ENCODE measurements at regions not wholly inside any gene's neighbourhood (a gene's known extent, or its start where the extent isn't known, plus 50 kb on each side); places are given as distances from the start of the nearest gene placed in this dataset.

DNA sequence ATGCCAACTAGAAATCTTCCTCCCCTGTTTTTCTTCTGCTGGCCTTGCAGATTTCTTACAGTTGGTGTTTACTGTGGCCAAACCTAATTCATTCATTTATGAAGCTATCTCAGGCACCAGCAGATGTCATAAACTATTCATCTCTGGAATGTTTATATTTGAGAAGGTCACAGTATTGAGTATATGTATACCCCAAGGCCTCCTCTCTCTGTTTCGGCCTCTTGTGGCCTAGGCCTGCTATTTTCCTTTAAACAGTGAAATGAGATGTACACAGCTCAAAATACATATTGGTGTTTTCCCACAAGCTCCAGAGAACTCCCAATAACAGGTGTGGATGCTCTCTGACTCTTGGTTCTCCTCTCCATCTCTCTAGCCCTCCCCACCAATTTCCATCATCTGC, 520.7 kb upstream of the CAMK1G start:
- DNase-seq (ENCODE audit: low spot score, unreplicated experiment), result no peak
- Mint-ChIP-seq H3K36me3 (ENCODE audit: insufficient read depth) (no peaks in the 10 kb centered on the region), H3K4me1 (ENCODE audit: low read depth) (peaks cover 2% of the 10 kb centered on the region), H3K9me3 (ENCODE audit: low read depth) (no peaks in the 10 kb centered on the region), H3K27ac (no peak overlapping the region), H3K4me3 (ENCODE audit: low read depth) (no peak overlapping the region), H3K27me3 (no peaks in the 10 kb centered on the region)
- TF ChIP-seq, protein P1, sequence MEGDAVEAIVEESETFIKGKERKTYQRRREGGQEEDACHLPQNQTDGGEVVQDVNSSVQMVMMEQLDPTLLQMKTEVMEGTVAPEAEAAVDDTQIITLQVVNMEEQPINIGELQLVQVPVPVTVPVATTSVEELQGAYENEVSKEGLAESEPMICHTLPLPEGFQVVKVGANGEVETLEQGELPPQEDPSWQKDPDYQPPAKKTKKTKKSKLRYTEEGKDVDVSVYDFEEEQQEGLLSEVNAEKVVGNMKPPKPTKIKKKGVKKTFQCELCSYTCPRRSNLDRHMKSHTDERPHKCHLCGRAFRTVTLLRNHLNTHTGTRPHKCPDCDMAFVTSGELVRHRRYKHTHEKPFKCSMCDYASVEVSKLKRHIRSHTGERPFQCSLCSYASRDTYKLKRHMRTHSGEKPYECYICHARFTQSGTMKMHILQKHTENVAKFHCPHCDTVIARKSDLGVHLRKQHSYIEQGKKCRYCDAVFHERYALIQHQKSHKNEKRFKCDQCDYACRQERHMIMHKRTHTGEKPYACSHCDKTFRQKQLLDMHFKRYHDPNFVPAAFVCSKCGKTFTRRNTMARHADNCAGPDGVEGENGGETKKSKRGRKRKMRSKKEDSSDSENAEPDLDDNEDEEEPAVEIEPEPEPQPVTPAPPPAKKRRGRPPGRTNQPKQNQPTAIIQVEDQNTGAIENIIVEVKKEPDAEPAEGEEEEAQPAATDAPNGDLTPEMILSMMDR (IDR thresholded peaks at IDR 0.05; ENCODE audit: unreplicated experiment), result no peak

DNA sequence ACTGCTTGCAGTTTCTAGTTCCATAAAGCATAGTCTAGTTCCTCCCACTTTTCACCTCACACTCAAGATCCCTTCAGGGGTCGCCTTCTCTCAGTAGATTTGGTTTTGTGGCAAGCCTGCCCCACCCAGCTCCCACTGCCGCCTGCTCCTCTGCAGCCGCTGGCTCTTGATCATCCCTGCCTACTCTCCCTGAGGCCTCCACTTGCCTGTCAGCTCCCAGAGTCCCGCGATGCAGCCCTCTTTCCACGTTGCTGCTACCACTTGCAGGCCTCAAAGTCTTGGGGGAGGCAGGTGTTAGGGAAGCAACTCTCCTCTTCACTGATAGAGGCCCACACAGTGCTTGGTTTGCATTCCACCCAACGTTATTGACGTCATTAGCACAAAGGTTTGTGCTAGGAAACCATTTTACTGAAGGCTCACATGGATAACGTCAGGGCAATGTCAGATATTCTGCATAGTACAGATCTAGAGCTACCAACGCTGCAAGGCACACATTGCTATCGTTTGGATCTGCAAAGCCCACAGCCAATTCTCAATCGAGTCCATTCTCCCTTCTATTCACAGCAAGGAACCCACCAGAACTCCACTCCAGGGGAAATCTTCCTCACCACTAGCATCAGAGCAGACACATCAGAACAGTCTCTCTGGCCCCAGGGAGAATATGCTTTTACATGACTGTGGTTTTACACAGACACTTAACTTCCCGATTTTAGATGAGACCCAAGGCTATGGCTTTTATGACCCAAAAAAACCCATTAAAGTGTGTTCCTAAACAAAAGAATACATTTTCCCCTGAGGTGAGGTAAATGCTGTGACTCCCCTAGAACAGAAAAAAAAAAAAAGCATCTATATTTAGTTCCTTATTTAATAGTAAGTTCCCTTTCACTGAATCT, 519.5 kb upstream of the CAMK1G start:
- TF ChIP-seq, protein P1 (IDR thresholded peaks at IDR 0.05; ENCODE audit: unreplicated experiment), result no peak
- Mint-ChIP-seq H3K36me3 (ENCODE audit: insufficient read depth) (no peaks in the 10 kb centered on the region), H3K4me3 (ENCODE audit: low read depth) (no peak overlapping the region), H3K27ac (no peak overlapping the region), H3K4me1 (ENCODE audit: low read depth) (peaks cover 2% of the 10 kb centered on the region), H3K9me3 (ENCODE audit: low read depth) (no peaks in the 10 kb centered on the region), H3K27me3 (no peaks in the 10 kb centered on the region)
- no peak for DNase-seq (ENCODE audit: low spot score, unreplicated experiment)

DNA sequence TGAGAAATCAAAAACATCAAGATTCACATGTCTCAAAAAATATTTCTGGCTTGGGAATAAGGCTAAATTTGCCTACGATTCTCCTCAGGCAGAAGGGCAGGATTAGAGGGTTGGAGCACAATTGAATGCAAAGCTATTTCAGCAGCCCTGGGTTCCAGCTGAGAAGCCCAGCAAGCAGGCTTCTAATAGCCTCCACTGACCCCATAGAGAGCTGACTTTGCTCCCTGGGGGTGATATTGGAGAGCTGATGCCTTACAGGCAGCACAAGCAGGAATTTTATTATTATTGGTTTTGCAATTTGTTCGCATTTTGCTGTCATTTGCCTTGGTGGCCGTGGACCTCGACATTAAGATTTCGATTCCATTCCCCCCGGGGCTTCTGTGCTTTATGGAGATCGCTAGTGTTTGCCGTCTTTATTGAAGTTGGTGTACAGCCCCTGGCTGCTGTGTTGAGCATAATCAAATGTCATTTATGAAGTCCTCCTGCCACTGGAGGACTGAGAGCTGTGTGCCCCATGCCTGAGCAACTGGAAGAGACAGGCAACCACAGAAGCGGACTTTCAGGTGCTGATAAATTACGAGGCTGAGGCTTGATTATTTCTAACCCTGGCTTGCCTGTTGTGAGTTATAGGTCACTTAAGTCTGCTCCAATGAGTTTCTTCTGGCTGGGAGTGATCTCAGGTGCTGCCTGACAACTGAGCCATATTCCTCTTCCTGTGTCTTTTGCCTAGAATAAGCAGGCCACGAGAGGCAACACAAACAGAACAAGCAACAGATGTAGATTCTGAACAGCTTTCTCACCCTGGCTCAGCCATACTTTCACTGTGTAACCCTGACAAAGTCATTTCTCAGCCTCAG, 518.4 kb upstream of the CAMK1G start:
- Mint-ChIP-seq H3K4me1 (ENCODE audit: low read depth) (peaks cover 2% of the 10 kb centered on the region), H3K27me3 (no peaks in the 10 kb centered on the region), H3K36me3 (ENCODE audit: insufficient read depth) (no peaks in the 10 kb centered on the region), H3K9me3 (ENCODE audit: low read depth) (no peaks in the 10 kb centered on the region), H3K4me3 (ENCODE audit: low read depth) (no peak overlapping the region), H3K27ac (no peak overlapping the region)
- TF ChIP-seq, protein P1 (IDR thresholded peaks at IDR 0.05; ENCODE audit: unreplicated experiment), result no peak
- no peak for DNase-seq (ENCODE audit: low spot score, unreplicated experiment)

DNA sequence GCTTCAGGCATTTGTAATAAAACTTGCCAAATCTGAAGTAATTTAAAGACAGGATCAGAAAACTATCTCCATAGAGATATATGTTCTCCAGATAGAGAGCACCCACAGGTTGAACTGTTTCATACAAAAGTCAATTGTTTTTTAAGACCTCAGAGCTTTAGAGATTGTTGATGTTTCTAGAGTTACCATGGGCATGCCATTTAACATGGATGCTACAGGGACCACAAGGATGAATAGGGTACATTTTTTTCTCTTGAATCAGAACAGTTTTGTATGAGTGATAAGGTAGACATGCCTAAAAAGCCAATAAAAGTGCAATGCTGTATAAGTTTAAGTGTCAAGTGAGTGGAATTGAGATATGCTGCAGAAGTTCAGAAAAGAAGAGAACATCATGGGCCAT, 511.0 kb upstream of the CAMK1G start:
- Mint-ChIP-seq H3K27ac (no peak overlapping the region), H3K27me3 (no peaks in the 10 kb centered on the region), H3K36me3 (ENCODE audit: insufficient read depth) (no peaks in the 10 kb centered on the region), H3K4me3 (ENCODE audit: low read depth) (no peak overlapping the region), H3K9me3 (ENCODE audit: low read depth) (no peaks in the 10 kb centered on the region), H3K4me1 (ENCODE audit: low read depth) (no peaks in the 10 kb centered on the region)
- no peak for DNase-seq (ENCODE audit: low spot score, unreplicated experiment)
- TF ChIP-seq, protein P1 (IDR thresholded peaks at IDR 0.05; ENCODE audit: unreplicated experiment), result no peak

DNA sequence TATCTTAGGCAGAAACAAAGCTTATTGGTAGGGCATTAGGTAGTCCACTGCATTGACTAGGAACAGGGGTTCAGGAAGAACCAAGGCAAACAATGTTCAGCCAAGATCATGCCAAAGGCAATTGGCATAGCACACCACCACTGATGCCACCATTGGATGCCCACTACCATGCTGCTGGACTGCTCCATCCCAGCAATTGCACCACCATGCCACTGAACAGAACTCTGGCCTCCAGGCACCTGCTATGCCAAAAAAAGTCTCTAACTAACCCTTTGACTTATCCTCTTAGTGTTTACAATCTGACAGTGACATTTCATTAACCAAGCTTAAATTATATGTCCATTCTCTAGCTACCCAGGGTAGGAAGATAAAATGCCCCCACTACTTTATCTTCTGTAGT, 509.6 kb upstream of the CAMK1G start:
- Mint-ChIP-seq H3K9me3 (ENCODE audit: low read depth) (no peaks in the 10 kb centered on the region), H3K27me3 (no peaks in the 10 kb centered on the region), H3K27ac (no peak overlapping the region), H3K4me3 (ENCODE audit: low read depth) (no peak overlapping the region), H3K36me3 (ENCODE audit: insufficient read depth) (no peaks in the 10 kb centered on the region), H3K4me1 (ENCODE audit: low read depth) (no peaks in the 10 kb centered on the region)
- TF ChIP-seq, protein P1 (IDR thresholded peaks at IDR 0.05; ENCODE audit: unreplicated experiment), result no peak
- no peak for DNase-seq (ENCODE audit: low spot score, unreplicated experiment)
